Liver (tissue), 8 donors: ENCODE measurements at regions not wholly inside any gene's neighbourhood (a gene's known extent, or its start where the extent isn't known, plus 50 kb on each side); places are given as distances from the start of the nearest gene placed in this dataset.
"Not testable (repeated sequence)": the region's sequence is repeated elsewhere in the genome, so short reads cannot be mapped to it uniquely, and the experiment has no call there.

Experiments used
- DNase-seq: peaks from one replicate; pipeline ENCODE4 v3.0.0-alpha.2; 2017; ENCODE audit warnings: low spot score
- H3K27ac ChIP-seq, 2 donors: one replicate each; pipeline ENCODE4 v1.7.0; 2013; ENCODE audit warnings: inconsistent platforms in 2 of 2, low read length in 2 of 2, control low read depth in 1 of 2, low read depth in 1 of 2, mild to moderate bottlenecking in 1 of 2
- H3K27me3 ChIP-seq, 4 donors: one replicate each; pipeline versions ENCODE4 v1.6.1 to v1.7.0; 2013; ENCODE audit warnings: low read length in 3 of 4, inconsistent platforms in 1 of 4, mild to moderate bottlenecking in 1 of 4, moderate library complexity in 1 of 4; ENCODE audit not compliant: control insufficient read depth in 4 of 4, insufficient read depth in 4 of 4
- H3K36me3 ChIP-seq, 4 donors: one replicate each; pipeline versions ENCODE4 v1.6.1 to v1.7.0; 2013; ENCODE audit warnings: low read length in 3 of 4, mild to moderate bottlenecking in 3 of 4, low read depth in 1 of 4, moderate library complexity in 1 of 4; ENCODE audit not compliant: control insufficient read depth in 4 of 4, insufficient read depth in 3 of 4
- H3K4me1 ChIP-seq, 4 donors: one replicate each; pipeline versions ENCODE4 v1.6.1 to v1.7.0; 2013; ENCODE audit warnings: low read length in 3 of 4, mild to moderate bottlenecking in 3 of 4, moderate library complexity in 1 of 4; ENCODE audit not compliant: control insufficient read depth in 4 of 4, insufficient read depth in 4 of 4
- H3K4me3 ChIP-seq, 3 donors: one replicate each; pipeline versions ENCODE4 v1.6.1 to v1.7.0; 2013; ENCODE audit warnings: low read length in 3 of 3, control low read depth in 1 of 3, low read depth in 1 of 3, mild to moderate bottlenecking in 1 of 3
- H3K9ac ChIP-seq, 2 donors: one replicate each; pipeline ENCODE4 v1.7.0; 2013; ENCODE audit warnings: low read length in 2 of 2, mild to moderate bottlenecking in 2 of 2, moderate library complexity in 2 of 2, control low read depth in 1 of 2, low read depth in 1 of 2
- H3K9me3 ChIP-seq, 4 donors: one replicate each; pipeline versions ENCODE4 v1.6.1 to v1.7.0; 2013; ENCODE audit warnings: low read length in 3 of 4; ENCODE audit not compliant: control insufficient read depth in 4 of 4
- EGR1 ChIP-seq, 2 donors: IDR thresholded peaks; 2 replicates each; pipeline ENCODE4 v1.6.1; 2016 to 2018; ENCODE audit warnings: antibody characterized with exemption in 2 of 2, low read depth in 2 of 2
- FOXA1 ChIP-seq: IDR thresholded peaks from 2 replicates; pipeline ENCODE4 v1.6.1; 2016; ENCODE audit warnings: antibody characterized with exemption
- FOXA2 ChIP-seq: IDR thresholded peaks from 2 replicates; pipeline ENCODE4 v1.6.1; 2016; ENCODE audit warnings: antibody characterized with exemption
- GABPA ChIP-seq, 2 donors: IDR thresholded peaks in 1 of 2; conservative IDR thresholded peaks in 1 of 2; 2 replicates each; pipeline ENCODE4 v1.6.1; 2016; ENCODE audit warnings: antibody characterized with exemption in 2 of 2, mild to moderate bottlenecking in 1 of 2, moderate library complexity in 1 of 2
- HNF4A ChIP-seq, 2 donors: conservative IDR thresholded peaks; 2 replicates each; pipeline ENCODE4 v1.6.1; 2016; ENCODE audit warnings: antibody characterized with exemption in 2 of 2, mild to moderate bottlenecking in 2 of 2
- HNF4G ChIP-seq: IDR thresholded peaks from 2 replicates; pipeline ENCODE4 v1.6.1; 2016; ENCODE audit warnings: antibody characterized with exemption
- JUND ChIP-seq, 2 donors: IDR thresholded peaks; 2 replicates each; pipeline ENCODE4 v1.6.1; 2016; ENCODE audit warnings: antibody characterized with exemption in 2 of 2
- NR2F2 ChIP-seq: IDR thresholded peaks from 2 replicates; pipeline ENCODE4 v1.6.1; 2016; ENCODE audit warnings: antibody characterized with exemption
- RAD21 ChIP-seq, 2 donors: IDR thresholded peaks; 2 replicates each; pipeline ENCODE4 v1.6.1; 2016; ENCODE audit warnings: antibody characterized with exemption in 2 of 2, mild to moderate bottlenecking in 2 of 2
- RXRA ChIP-seq, 2 donors: IDR thresholded peaks; 2 replicates each; pipeline ENCODE4 v1.6.1; 2017 to 2018; ENCODE audit warnings: antibody characterized with exemption in 2 of 2, mild to moderate bottlenecking in 1 of 2
- SP1 ChIP-seq: IDR thresholded peaks from 2 replicates; pipeline ENCODE4 v1.6.1; 2018; ENCODE audit warnings: antibody characterized with exemption, mild to moderate bottlenecking
- TAF1 ChIP-seq: conservative IDR thresholded peaks from 2 replicates; pipeline ENCODE4 v1.6.1; 2016; ENCODE audit warnings: antibody characterized with exemption, mild to moderate bottlenecking
- YY1 ChIP-seq: IDR thresholded peaks from 2 replicates; pipeline ENCODE4 v1.6.1; 2016; ENCODE audit warnings: antibody characterized with exemption, mild to moderate bottlenecking
- WGBS: extraction: QIAGEN DNeasy Blood & Tissue Kit; methylation state at CpG from one replicate; pipeline ENCODE4 v1.1.7; 2013; 5-methylcytosine and 5-hydroxymethylcytosine counted together
- TF ChIP-seq, protein P1 (sequence below): IDR thresholded peaks from 2 replicates; pipeline ENCODE4 v1.6.1; 2016; ENCODE audit warnings: antibody characterized with exemption, mild to moderate bottlenecking
- TF ChIP-seq, protein P2 (sequence below): IDR thresholded peaks from 2 replicates; pipeline ENCODE4 v1.6.1; 2016; ENCODE audit warnings: antibody characterized with exemption
- TF ChIP-seq, protein P3 (sequence below): IDR thresholded peaks from 2 replicates; pipeline ENCODE4 v1.6.1; 2016; ENCODE audit warnings: antibody characterized with exemption
- TF ChIP-seq, protein P4 (sequence below): fragments of 150-350 bp; IDR thresholded peaks from 2 replicates; pipeline ENCODE4 v1.5.1; 2017; ENCODE audit warnings: improper control_type of control experiment, low read depth, low read length; ENCODE audit not compliant: missing input control
- TF ChIP-seq, protein P5 (sequence below): IDR thresholded peaks from 2 replicates; pipeline ENCODE4 v1.6.1; 2016; ENCODE audit warnings: antibody characterized with exemption
- donor health status: healthy.
- donor health status: healthy.
- donor health status: healthy.
- donor health status: healthy.
- donor health status: healthy.

DNA sequence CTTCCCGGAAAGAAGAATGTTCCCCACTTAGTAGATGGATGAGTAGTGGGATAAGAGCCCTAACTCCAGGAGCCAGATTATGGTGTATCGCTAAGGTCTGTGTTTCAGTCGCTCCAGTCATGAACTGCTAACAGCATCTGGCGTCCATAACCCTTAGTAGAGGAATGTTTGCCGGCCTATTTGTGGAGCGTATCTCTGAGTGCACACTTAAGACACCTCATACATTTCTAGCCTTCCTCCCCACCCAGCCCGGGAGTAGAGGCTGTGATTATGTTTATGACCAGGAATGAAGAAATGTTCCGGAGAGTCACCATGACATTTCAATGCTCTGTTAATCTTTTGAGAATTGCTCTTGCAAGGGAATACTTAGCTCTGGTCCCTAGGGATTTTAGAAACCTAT is 251.1 kb upstream of the SOX4 start:
- TF ChIP-seq NR2F2: no peak
- no peak for TF ChIP-seq SP1
- TF ChIP-seq RXRA (IDR thresholded peaks at IDR 0.05): no peak
- TF ChIP-seq, protein P1, sequence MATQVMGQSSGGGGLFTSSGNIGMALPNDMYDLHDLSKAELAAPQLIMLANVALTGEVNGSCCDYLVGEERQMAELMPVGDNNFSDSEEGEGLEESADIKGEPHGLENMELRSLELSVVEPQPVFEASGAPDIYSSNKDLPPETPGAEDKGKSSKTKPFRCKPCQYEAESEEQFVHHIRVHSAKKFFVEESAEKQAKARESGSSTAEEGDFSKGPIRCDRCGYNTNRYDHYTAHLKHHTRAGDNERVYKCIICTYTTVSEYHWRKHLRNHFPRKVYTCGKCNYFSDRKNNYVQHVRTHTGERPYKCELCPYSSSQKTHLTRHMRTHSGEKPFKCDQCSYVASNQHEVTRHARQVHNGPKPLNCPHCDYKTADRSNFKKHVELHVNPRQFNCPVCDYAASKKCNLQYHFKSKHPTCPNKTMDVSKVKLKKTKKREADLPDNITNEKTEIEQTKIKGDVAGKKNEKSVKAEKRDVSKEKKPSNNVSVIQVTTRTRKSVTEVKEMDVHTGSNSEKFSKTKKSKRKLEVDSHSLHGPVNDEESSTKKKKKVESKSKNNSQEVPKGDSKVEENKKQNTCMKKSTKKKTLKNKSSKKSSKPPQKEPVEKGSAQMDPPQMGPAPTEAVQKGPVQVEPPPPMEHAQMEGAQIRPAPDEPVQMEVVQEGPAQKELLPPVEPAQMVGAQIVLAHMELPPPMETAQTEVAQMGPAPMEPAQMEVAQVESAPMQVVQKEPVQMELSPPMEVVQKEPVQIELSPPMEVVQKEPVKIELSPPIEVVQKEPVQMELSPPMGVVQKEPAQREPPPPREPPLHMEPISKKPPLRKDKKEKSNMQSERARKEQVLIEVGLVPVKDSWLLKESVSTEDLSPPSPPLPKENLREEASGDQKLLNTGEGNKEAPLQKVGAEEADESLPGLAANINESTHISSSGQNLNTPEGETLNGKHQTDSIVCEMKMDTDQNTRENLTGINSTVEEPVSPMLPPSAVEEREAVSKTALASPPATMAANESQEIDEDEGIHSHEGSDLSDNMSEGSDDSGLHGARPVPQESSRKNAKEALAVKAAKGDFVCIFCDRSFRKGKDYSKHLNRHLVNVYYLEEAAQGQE: no peak
- TF ChIP-seq GABPA (IDR thresholded peaks at IDR 0.05 in 1 of 2, conservative IDR thresholded peaks at IDR 0.05 in 1 of 2): no peak
- TF ChIP-seq FOXA1: no peak
- no peak for TF ChIP-seq EGR1 (IDR thresholded peaks at IDR 0.05; ENCODE audit: low read depth in 2 of 2)
- no peak for TF ChIP-seq JUND (IDR thresholded peaks at IDR 0.05)
- TF ChIP-seq HNF4G: no peak
- TF ChIP-seq, protein P2, sequence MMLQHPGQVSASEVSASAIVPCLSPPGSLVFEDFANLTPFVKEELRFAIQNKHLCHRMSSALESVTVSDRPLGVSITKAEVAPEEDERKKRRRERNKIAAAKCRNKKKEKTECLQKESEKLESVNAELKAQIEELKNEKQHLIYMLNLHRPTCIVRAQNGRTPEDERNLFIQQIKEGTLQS: no peak
- no peak for TF ChIP-seq RAD21 (IDR thresholded peaks at IDR 0.05)
- no peak for TF ChIP-seq HNF4A (conservative IDR thresholded peaks at IDR 0.05)
- no peak for TF ChIP-seq YY1
- no peak for TF ChIP-seq FOXA2
- TF ChIP-seq, protein P3, sequence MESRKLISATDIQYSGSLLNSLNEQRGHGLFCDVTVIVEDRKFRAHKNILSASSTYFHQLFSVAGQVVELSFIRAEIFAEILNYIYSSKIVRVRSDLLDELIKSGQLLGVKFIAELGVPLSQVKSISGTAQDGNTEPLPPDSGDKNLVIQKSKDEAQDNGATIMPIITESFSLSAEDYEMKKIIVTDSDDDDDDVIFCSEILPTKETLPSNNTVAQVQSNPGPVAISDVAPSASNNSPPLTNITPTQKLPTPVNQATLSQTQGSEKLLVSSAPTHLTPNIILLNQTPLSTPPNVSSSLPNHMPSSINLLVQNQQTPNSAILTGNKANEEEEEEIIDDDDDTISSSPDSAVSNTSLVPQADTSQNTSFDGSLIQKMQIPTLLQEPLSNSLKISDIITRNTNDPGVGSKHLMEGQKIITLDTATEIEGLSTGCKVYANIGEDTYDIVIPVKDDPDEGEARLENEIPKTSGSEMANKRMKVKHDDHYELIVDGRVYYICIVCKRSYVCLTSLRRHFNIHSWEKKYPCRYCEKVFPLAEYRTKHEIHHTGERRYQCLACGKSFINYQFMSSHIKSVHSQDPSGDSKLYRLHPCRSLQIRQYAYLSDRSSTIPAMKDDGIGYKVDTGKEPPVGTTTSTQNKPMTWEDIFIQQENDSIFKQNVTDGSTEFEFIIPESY: no peak
- TF ChIP-seq, protein P4, sequence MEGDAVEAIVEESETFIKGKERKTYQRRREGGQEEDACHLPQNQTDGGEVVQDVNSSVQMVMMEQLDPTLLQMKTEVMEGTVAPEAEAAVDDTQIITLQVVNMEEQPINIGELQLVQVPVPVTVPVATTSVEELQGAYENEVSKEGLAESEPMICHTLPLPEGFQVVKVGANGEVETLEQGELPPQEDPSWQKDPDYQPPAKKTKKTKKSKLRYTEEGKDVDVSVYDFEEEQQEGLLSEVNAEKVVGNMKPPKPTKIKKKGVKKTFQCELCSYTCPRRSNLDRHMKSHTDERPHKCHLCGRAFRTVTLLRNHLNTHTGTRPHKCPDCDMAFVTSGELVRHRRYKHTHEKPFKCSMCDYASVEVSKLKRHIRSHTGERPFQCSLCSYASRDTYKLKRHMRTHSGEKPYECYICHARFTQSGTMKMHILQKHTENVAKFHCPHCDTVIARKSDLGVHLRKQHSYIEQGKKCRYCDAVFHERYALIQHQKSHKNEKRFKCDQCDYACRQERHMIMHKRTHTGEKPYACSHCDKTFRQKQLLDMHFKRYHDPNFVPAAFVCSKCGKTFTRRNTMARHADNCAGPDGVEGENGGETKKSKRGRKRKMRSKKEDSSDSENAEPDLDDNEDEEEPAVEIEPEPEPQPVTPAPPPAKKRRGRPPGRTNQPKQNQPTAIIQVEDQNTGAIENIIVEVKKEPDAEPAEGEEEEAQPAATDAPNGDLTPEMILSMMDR: no peak
- TF ChIP-seq, protein P5, sequence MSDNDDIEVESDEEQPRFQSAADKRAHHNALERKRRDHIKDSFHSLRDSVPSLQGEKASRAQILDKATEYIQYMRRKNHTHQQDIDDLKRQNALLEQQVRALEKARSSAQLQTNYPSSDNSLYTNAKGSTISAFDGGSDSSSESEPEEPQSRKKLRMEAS: no peak
- no peak for TF ChIP-seq TAF1
- Histone ChIP-seq H3K9ac (no peak overlapping the region), H3K4me3 (no peak overlapping the region), H3K27ac (no peak overlapping the region), H3K9me3 (no peaks in the 10 kb centered on the region), H3K4me1 (no peaks in the 10 kb centered on the region), H3K27me3 (no peaks in the 10 kb centered on the region), H3K36me3 (no peaks in the 10 kb centered on the region)
- DNase-seq: no peak
- whole genome bisulfite sequencing: 88% methylated on average over 8 of the region's 8 CpGs

DNA sequence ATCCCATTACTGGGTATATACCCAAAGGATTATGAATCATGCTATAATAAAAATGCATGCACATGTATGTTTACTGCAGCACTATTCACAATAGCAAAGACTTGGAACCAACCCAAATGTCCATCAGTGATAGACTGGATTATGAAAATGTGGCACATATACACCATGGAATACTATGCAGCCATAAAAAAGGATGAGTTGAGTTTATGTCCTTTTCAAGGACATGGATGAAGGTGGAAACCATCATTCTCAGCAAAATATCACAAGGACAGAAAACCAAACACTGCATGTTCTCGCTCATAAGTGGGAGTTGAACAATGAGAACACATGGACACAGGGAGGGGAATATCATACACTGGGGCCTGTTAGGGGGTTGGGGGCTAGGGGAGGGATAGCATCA is 247.8 kb upstream of the SOX4 start:
- H3K36me3 ChIP-seq, H3K4me1 ChIP-seq, H3K9ac ChIP-seq, H3K27ac ChIP-seq, H3K4me3 ChIP-seq, H3K27me3 ChIP-seq, DNase-seq, H3K9me3 ChIP-seq: not testable (repeated sequence)
- WGBS: 91% methylated on average over 1 of the region's 1 CpG
